Endothelial cell (in vitro differentiated cells): ENCODE measurements at regions not wholly inside any gene's neighbourhood (a gene's known extent, or its start where the extent isn't known, plus 50 kb on each side); places are given as distances from the start of the nearest gene placed in this dataset.
A peak's percentile ranks its signal among the peaks of the same experiment; 100 is the strongest.
"Not testable (repeated sequence)": the region's sequence is repeated elsewhere in the genome, so short reads cannot be mapped to it uniquely, and the experiment has no call there.

Source experiments
- DNase-seq: peaks from one replicate; pipeline ENCODE4 v3.0.0; 2021; ENCODE audit warnings: low spot score
- H3K27ac Mint-ChIP-seq: one replicate; pipeline ENCODE4 v1.8.0; 2021; ENCODE audit warnings: mixed read lengths, inconsistent platforms; ENCODE audit not compliant: unreplicated experiment
- H3K27me3 Mint-ChIP-seq: one replicate; pipeline ENCODE4 v1.8.0; 2021; ENCODE audit warnings: mild to moderate bottlenecking, moderate library complexity, mixed read lengths, inconsistent platforms; ENCODE audit not compliant: unreplicated experiment
- H3K36me3 Mint-ChIP-seq: one replicate; pipeline ENCODE4 v1.8.0; 2021; ENCODE audit warnings: mild to moderate bottlenecking, low read depth, mixed read lengths, inconsistent platforms; ENCODE audit not compliant: unreplicated experiment
- H3K4me1 Mint-ChIP-seq: one replicate; pipeline ENCODE4 v1.8.0; 2021; ENCODE audit warnings: mild to moderate bottlenecking, mixed read lengths, inconsistent platforms; ENCODE audit not compliant: unreplicated experiment
- H3K4me3 Mint-ChIP-seq: one replicate; pipeline ENCODE4 v1.8.0; 2021; ENCODE audit warnings: mild to moderate bottlenecking, mixed read lengths, inconsistent platforms; ENCODE audit not compliant: unreplicated experiment
- H3K9me3 Mint-ChIP-seq: one replicate; pipeline ENCODE4 v1.8.0; 2021; ENCODE audit warnings: mixed read lengths, inconsistent platforms; ENCODE audit not compliant: unreplicated experiment
- TF ChIP-seq, protein P1 (sequence below): fragments of 200-600 bp; sonication (generic); IDR thresholded peaks from one replicate; pipeline ENCODE4 v1.5.0; 2021; ENCODE audit warnings: antibody characterized with exemption; ENCODE audit not compliant: unreplicated experiment

DNA sequence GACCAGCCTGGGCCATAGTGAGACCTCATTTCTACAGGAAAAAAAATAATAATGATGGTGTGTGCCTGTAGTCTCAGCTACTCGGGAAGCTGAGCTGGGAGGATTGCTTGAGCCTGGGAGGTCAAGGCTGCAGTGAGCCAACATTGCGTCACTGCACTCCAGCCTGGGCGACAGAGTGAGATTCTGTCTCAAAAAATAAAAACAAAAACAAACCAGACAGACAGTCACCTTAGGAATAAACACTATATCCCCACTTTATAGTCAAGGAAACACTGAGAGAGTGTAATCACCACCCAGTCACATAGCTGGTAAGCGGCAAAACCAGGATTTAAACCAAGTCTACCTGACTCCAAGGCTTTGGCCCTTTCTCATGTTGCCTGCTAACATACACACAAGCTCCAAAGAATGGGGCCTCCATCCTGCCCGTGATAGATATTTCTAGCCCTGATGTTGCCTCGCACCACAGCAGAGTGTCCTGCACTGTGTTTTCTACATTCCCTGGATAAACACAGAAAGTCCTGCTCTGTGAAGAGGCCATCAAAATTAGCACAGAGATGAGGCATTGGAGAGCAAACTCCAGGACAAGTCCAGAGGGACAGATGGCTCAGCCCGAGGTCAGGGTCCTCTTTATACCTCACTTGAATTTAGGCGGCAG is 66.1 kb upstream of the SMURF2 start:
- Mint-ChIP-seq H3K36me3 (peaks cover 3% of the 10 kb centered on the region), H3K4me3 (no peak overlapping the region), H3K4me1 (peaks cover 25% of the 10 kb centered on the region), H3K9me3 (no peaks in the 10 kb centered on the region), H3K27me3 (peaks cover 4% of the 10 kb centered on the region), H3K27ac (no peak overlapping the region)
- DNase-seq = no peak
- TF ChIP-seq, protein P1, sequence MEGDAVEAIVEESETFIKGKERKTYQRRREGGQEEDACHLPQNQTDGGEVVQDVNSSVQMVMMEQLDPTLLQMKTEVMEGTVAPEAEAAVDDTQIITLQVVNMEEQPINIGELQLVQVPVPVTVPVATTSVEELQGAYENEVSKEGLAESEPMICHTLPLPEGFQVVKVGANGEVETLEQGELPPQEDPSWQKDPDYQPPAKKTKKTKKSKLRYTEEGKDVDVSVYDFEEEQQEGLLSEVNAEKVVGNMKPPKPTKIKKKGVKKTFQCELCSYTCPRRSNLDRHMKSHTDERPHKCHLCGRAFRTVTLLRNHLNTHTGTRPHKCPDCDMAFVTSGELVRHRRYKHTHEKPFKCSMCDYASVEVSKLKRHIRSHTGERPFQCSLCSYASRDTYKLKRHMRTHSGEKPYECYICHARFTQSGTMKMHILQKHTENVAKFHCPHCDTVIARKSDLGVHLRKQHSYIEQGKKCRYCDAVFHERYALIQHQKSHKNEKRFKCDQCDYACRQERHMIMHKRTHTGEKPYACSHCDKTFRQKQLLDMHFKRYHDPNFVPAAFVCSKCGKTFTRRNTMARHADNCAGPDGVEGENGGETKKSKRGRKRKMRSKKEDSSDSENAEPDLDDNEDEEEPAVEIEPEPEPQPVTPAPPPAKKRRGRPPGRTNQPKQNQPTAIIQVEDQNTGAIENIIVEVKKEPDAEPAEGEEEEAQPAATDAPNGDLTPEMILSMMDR = no peak

DNA sequence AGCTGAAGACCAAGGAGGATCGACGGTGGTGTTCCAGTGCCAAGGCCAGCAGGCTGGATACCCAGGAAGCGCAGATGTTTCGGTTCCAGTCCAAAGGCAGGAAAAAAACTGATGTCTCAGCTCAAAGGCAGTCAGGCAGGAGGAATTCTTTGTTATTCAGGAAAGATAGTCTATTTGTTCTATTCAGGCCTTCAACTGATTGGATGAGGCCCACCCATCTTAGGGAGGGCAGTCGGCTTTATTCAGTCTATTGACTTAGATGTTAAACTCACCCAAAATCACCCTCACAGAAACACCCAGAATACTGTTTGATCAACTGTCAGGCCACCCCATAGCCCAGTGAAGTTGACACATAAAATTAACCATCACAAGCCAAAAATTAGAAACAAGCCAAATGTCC is 63.9 kb upstream of the SMURF2 start:
- H3K4me1 Mint-ChIP-seq = peaks cover 18% of the 10 kb centered on the region

DNA sequence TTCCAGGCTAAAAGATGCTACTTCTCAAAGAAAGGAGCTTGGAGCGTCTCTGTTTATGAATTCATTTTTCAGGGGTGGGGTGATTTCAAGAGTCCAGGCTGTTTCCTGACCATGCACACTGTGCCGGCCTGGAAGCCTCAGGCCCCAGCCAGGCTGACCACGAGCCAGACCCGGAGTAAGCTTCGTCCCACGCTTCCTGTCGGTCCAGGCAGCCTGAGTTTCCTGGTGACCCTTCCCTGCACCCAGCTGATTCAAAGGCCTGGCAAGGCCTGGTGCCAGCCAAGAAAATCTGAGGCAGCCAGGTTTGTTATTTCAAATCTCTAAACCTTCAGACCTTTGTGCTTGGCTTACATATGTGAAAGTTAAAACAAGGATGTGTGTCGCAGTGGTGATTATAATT is 62.1 kb upstream of the SMURF2 start:
- not testable (repeated sequence) for H3K27ac Mint-ChIP-seq, DNase-seq, H3K36me3 Mint-ChIP-seq, H3K4me3 Mint-ChIP-seq, H3K9me3 Mint-ChIP-seq, H3K27me3 Mint-ChIP-seq
- H3K4me1 Mint-ChIP-seq = peaks cover 15% of the 10 kb centered on the region

More for the DNA sequence above, 63.9 kb upstream of the SMURF2 start:
- not testable (repeated sequence) for H3K27me3 Mint-ChIP-seq, DNase-seq, H3K36me3 Mint-ChIP-seq, H3K4me3 Mint-ChIP-seq, H3K9me3 Mint-ChIP-seq
- peak overlapping the region; percentile 72 for H3K27ac Mint-ChIP-seq

DNA sequence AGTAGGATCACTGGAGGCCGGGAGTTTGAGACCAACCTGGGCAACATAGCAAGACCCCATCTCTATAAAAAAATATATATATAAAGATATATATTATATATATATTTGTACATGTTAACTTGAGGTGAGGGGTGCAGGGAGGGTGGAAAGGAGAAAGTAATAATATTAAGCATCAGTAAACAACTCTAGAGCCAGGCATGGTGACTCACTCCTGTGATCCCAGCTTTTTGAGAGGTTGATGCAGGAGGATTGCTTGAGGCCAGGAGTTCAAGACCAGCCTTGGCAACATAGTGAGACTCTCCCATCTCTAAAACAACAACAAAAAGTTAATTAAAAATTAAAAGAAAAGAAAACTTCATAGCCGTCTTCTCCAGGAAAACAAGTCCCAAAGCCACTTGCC is 61.7 kb upstream of the SMURF2 start:
- peaks cover 15% of the 10 kb centered on the region for H3K4me1 Mint-ChIP-seq
- no peaks in the 10 kb centered on the region for H3K9me3 Mint-ChIP-seq
- TF ChIP-seq, protein P1 = no peak
- peaks cover 3% of the 10 kb centered on the region for H3K27me3 Mint-ChIP-seq
- H3K4me3 Mint-ChIP-seq = no peak overlapping the region
- no peak for DNase-seq
- peaks cover 3% of the 10 kb centered on the region for H3K36me3 Mint-ChIP-seq
- H3K27ac Mint-ChIP-seq = no peak overlapping the region

DNA sequence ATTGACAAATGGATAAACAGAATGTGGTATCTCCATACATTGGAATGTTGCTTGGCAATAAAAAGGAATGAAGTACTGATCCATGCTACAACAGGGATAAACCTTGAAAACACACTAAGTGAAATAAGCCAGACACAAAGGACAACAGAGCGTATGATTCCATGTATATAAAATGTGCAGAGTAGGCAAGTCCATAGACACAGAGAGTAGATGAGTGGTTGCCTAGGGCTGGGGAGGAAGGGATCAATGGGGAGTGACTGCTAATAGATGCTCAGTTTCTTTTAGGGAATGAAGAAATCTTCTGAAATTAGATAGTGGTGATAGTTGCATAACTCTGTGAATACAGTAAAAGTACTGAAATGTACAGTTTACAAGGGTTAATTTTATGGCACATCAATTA is 59.4 kb upstream of the SMURF2 start:
- H3K4me1 Mint-ChIP-seq = peaks cover 13% of the 10 kb centered on the region
- not testable (repeated sequence) for DNase-seq, H3K4me3 Mint-ChIP-seq, H3K9me3 Mint-ChIP-seq, H3K27me3 Mint-ChIP-seq, H3K36me3 Mint-ChIP-seq, H3K27ac Mint-ChIP-seq

DNA sequence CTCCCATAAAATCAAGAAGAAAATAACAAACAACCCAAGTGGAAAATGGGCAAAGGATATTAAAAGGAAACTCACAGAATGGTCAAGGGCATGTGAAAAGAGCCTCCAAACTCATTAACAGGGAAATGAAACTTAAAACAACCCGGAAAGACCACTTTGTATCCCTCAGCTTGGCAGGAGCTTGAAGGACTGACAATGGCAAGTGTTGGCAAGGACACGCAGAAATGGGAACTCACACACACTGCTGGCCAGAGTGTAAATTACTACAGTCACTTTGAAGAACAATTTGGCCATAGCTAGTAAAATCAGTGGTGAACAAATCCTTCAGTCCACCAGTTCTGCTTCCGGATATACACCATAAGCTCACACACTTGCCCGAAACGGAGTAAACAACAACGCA is 58.1 kb upstream of the SMURF2 start:
- DNase-seq, H3K36me3 Mint-ChIP-seq, H3K27me3 Mint-ChIP-seq, H3K9me3 Mint-ChIP-seq, H3K4me3 Mint-ChIP-seq, H3K27ac Mint-ChIP-seq: not testable (repeated sequence)
- peaks cover 11% of the 10 kb centered on the region for H3K4me1 Mint-ChIP-seq

DNA sequence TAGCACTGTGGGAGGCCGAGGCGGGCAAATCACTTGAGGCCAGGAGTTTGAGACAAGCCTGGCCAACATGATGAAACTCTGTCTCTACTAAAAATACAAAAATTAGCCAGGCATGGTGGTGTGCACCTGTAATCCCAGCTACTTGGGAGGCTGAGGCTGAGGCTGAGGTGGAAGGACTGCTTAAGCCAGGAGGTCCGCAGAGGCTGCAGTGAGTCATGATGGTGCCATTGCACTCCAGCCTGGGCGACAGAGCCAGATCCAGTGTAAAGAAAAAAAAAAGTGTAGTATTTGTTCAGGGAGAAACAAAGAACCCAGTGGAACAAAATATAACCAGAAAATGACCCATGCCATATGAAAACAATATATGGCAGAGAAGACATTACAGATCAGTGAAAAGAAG is 57.4 kb upstream of the SMURF2 start:
- not testable (repeated sequence) for H3K4me3 Mint-ChIP-seq, H3K27ac Mint-ChIP-seq, DNase-seq, H3K9me3 Mint-ChIP-seq, H3K27me3 Mint-ChIP-seq, H3K36me3 Mint-ChIP-seq, H3K4me1 Mint-ChIP-seq

DNA sequence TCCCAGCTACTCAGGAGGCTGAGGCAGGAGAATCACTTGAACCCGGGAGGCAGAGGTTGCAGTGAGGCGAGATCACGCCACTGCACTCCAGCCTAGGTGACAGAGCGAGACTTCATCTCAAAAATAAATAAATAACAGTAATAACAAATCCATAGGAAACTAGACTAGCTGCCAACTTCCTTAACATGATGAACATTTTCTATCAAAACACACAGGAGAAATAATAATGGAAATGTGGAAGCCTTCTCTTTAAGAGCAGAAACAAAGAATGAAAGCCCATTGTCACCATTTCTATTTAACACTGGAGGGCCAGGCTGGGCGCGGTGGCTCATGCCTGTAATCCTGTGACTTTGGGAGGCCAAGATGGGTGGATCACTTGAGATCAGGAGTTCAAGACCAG is 56.7 kb upstream of the SMURF2 start:
- H3K9me3 Mint-ChIP-seq, H3K27ac Mint-ChIP-seq, H3K27me3 Mint-ChIP-seq, DNase-seq, H3K36me3 Mint-ChIP-seq, H3K4me3 Mint-ChIP-seq, H3K4me1 Mint-ChIP-seq: not testable (repeated sequence)
